Vagina (tissue), 2 donors: ENCODE measurements at regions not wholly inside any gene's neighbourhood (a gene's known extent, or its start where the extent isn't known, plus 50 kb on each side); places are given as distances from the start of the nearest gene placed in this dataset.

Source experiments
- DNase-seq, 2 donors: peaks; one replicate each; pipeline ENCODE4 v3.0.0-alpha.2; 2017; ENCODE audit errors: extremely low spot score in 2 of 2
- H3K27ac ChIP-seq: fragments of 200-600 bp; sonication (generic); one replicate; pipeline ENCODE4 v1.5.1; 2019
- H3K27me3 ChIP-seq: fragments of 200-600 bp; sonication (generic); one replicate; pipeline ENCODE4 v1.5.1; 2019
- H3K36me3 ChIP-seq, 2 donors: fragments of 200-600 bp; sonication (generic); one replicate each; pipeline ENCODE4 v1.5.1; 2017 to 2019
- H3K4me1 ChIP-seq: fragments of 200-600 bp; sonication (generic); one replicate; pipeline ENCODE4 v1.5.1; 2019
- H3K4me3 ChIP-seq, 2 donors: fragments of 200-600 bp; sonication (generic); 1 replicate in 1 of 2; 2 replicates in 1 of 2; pipeline ENCODE4 v1.5.1; 2016 to 2019
- H3K9me3 ChIP-seq: fragments of 200-600 bp; sonication (generic); one replicate; pipeline ENCODE4 v1.5.1; 2019
- CTCF ChIP-seq, 3 experiments: fragments of 450-650 bp in 2 of 3; fragments of 200-600 bp in 1 of 3; sonication (generic) in 1 of 3; IDR thresholded peaks; one replicate each; pipeline ENCODE4 v1.5.1; 2017 to 2019; ENCODE audit warnings: antibody characterized with exemption in 3 of 3, mild to moderate bottlenecking in 2 of 3, moderate library complexity in 2 of 3
- POLR2A ChIP-seq, 2 donors: fragments of 450-650 bp; IDR thresholded peaks; one replicate each; pipeline ENCODE4 v1.6.1; 2017; ENCODE audit warnings: antibody characterized with exemption in 2 of 2, mild to moderate bottlenecking in 2 of 2, moderate library complexity in 2 of 2
- POLR2AphosphoS5 ChIP-seq, 2 donors: sonication (generic); formaldehyde crosslinking; IDR thresholded peaks; one replicate each; pipeline ENCODE4 v1.9.0; 2017; ENCODE audit warnings: antibody characterized with exemption in 2 of 2, mild to moderate bottlenecking in 2 of 2, low read depth in 1 of 2; ENCODE audit not compliant: insufficient read depth in 1 of 2
- intact Hi-C: fragments of 100-400 bp; cut with DNase I; formaldehyde crosslinking; loops from one replicate; pipeline ENCODE4 v1.15.1; 2023

- no peak overlapping the region for H3K27ac ChIP-seq
- intact Hi-C loops: no loop called here
- no peaks in the 10 kb centered on the region for H3K4me1 ChIP-seq
- no peak for TF ChIP-seq POLR2A (IDR thresholded peaks at IDR 0.05)
- TF ChIP-seq CTCF (IDR thresholded peaks at IDR 0.05): no peak
- no peak for TF ChIP-seq POLR2AphosphoS5 (IDR thresholded peaks at IDR 0.05; ENCODE audit: insufficient read depth in 1 of 2, low read depth in 1 of 2)
- no peak overlapping the region for H3K4me3 ChIP-seq
- no peaks in the 10 kb centered on the region for H3K36me3 ChIP-seq
- no peaks in the 10 kb centered on the region for H3K27me3 ChIP-seq
- no peak for DNase-seq
- H3K9me3 ChIP-seq: no peaks in the 10 kb centered on the region
Measured at GRCh38 chr6:43887340-43887858, 117.4 kb downstream of the VEGFA start.

GRCh38 chr6:43886717-43887339 lies 116.8 kb downstream of the VEGFA start:
- no peaks in the 10 kb centered on the region for H3K9me3 ChIP-seq
- H3K4me3 ChIP-seq: no peak overlapping the region
- DNase-seq: no peak
- no peaks in the 10 kb centered on the region for H3K27me3 ChIP-seq
- H3K4me1 ChIP-seq: no peaks in the 10 kb centered on the region
- intact Hi-C loops: no loop called here
- TF ChIP-seq CTCF (IDR thresholded peaks at IDR 0.05) (no peak), POLR2AphosphoS5 (IDR thresholded peaks at IDR 0.05; ENCODE audit: insufficient read depth in 1 of 2, low read depth in 1 of 2) (no peak), POLR2A (IDR thresholded peaks at IDR 0.05) (no peak)
- no peaks in the 10 kb centered on the region for H3K36me3 ChIP-seq
- H3K27ac ChIP-seq: no peak overlapping the region

- intact Hi-C loops: no loop called here
- DNase-seq: no peak
Measured at GRCh38 chr6:43886067-43886461, 116.1 kb downstream of the VEGFA start.

GRCh38 chr6:43885399-43886066 lies 115.5 kb downstream of the VEGFA start:
- no peak for TF ChIP-seq POLR2A (IDR thresholded peaks at IDR 0.05)
- no peak for TF ChIP-seq POLR2AphosphoS5 (IDR thresholded peaks at IDR 0.05; ENCODE audit: insufficient read depth in 1 of 2, low read depth in 1 of 2)
- TF ChIP-seq CTCF (IDR thresholded peaks at IDR 0.05): no peak
- Histone ChIP-seq H3K4me3 (no peak overlapping the region), H3K4me1 (no peaks in the 10 kb centered on the region), H3K36me3 (no peaks in the 10 kb centered on the region), H3K27ac (no peak overlapping the region), H3K9me3 (no peaks in the 10 kb centered on the region), H3K27me3 (no peaks in the 10 kb centered on the region)
- intact Hi-C loops: no loop called here
- DNase-seq: no peak

More at GRCh38 chr6:43886067-43886461, 116.1 kb downstream of the VEGFA start:
- Histone ChIP-seq H3K36me3 (no peaks in the 10 kb centered on the region), H3K27me3 (no peaks in the 10 kb centered on the region), H3K4me1 (no peaks in the 10 kb centered on the region), H3K27ac (no peak overlapping the region), H3K4me3 (no peak overlapping the region), H3K9me3 (no peaks in the 10 kb centered on the region)
- no peak for TF ChIP-seq CTCF (IDR thresholded peaks at IDR 0.05)
- no peak for TF ChIP-seq POLR2A (IDR thresholded peaks at IDR 0.05)
- no peak for TF ChIP-seq POLR2AphosphoS5 (IDR thresholded peaks at IDR 0.05; ENCODE audit: insufficient read depth in 1 of 2, low read depth in 1 of 2)

GRCh38 chr6:43884652-43885022 lies 114.6 kb downstream of the VEGFA start:
- no peak overlapping the region for H3K4me3 ChIP-seq
- intact Hi-C loops: no loop called here
- no peak overlapping the region for H3K27ac ChIP-seq
- no peaks in the 10 kb centered on the region for H3K27me3 ChIP-seq
- DNase-seq: no peak
- no peaks in the 10 kb centered on the region for H3K36me3 ChIP-seq
- TF ChIP-seq POLR2AphosphoS5 (IDR thresholded peaks at IDR 0.05; ENCODE audit: insufficient read depth in 1 of 2, low read depth in 1 of 2): no peak
- TF ChIP-seq CTCF (IDR thresholded peaks at IDR 0.05): no peak
- no peak for TF ChIP-seq POLR2A (IDR thresholded peaks at IDR 0.05)
- H3K4me1 ChIP-seq: peaks cover 5% of the 10 kb centered on the region
- no peaks in the 10 kb centered on the region for H3K9me3 ChIP-seq
